Right lobe of liver (tissue), 4 donors: ENCODE measurements at regions not wholly inside any gene's neighbourhood (a gene's known extent, or its start where the extent isn't known, plus 50 kb on each side); places are given as distances from the start of the nearest gene placed in this dataset.

Experiments
- POLR2A ChIP-seq: fragments of 450-650 bp; IDR thresholded peaks from one replicate; pipeline ENCODE4 v1.6.1; 2017; ENCODE audit warnings: antibody characterized with exemption, mild to moderate bottlenecking
- TF ChIP-seq, protein P1 (sequence below), 4 donors: fragments of 200-600 bp in 3 of 4; fragments of 450-650 bp in 1 of 4; IDR thresholded peaks; one replicate each; pipeline versions ENCODE4 v1.5.1 to v1.8.0; 2016 to 2022; ENCODE audit warnings: antibody characterized with exemption in 4 of 4, mild to moderate bottlenecking in 2 of 4
- donor health status: DM: no; HTN: no; CAD: no.
- donor health status: DM: no; HTN: no; CAD: no.
- donor health status: DM: no; HTN: yes; CAD: no.

DNA sequence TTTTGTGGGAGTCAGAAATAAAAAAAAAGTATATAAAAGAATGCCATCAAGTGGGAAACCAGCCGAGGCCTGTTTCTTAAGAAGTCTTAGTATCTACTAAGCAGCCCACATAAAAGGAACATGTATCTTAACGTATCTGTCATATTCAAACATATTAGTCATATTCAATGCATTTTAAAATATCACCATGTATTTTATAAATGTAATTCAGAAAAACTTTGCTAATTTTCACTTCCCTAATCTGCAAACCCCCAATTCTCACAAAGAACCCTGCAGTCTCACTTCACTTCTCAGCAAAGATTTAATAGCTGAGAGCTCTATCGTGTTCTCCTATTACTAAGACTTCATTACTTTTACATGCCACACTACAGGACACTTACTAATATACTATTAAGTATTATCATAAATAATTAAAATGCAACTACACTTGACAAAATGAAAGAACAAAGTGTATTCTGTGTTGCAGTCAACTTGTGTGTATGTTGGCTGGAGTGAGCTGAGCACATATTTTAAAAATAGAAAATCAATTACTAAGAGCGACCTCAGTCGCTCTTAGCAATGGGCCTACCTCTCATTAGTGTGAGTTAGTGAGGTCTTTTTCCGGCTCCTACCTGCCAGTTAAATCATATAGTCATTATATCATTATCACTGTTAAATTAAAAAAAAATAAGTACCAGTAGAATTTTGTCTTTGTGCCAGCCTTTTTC, 484.3 kb downstream of the LMO4 start:
- TF ChIP-seq, protein P1, sequence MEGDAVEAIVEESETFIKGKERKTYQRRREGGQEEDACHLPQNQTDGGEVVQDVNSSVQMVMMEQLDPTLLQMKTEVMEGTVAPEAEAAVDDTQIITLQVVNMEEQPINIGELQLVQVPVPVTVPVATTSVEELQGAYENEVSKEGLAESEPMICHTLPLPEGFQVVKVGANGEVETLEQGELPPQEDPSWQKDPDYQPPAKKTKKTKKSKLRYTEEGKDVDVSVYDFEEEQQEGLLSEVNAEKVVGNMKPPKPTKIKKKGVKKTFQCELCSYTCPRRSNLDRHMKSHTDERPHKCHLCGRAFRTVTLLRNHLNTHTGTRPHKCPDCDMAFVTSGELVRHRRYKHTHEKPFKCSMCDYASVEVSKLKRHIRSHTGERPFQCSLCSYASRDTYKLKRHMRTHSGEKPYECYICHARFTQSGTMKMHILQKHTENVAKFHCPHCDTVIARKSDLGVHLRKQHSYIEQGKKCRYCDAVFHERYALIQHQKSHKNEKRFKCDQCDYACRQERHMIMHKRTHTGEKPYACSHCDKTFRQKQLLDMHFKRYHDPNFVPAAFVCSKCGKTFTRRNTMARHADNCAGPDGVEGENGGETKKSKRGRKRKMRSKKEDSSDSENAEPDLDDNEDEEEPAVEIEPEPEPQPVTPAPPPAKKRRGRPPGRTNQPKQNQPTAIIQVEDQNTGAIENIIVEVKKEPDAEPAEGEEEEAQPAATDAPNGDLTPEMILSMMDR (IDR thresholded peaks at IDR 0.05): no peak
- TF ChIP-seq POLR2A: no peak
